ENCODE measurements at regions not wholly inside any gene's neighbourhood (a gene's known extent, or its start where the extent isn't known, plus 50 kb on each side); places are given as distances from the start of the nearest gene placed in this dataset.

DNA sequence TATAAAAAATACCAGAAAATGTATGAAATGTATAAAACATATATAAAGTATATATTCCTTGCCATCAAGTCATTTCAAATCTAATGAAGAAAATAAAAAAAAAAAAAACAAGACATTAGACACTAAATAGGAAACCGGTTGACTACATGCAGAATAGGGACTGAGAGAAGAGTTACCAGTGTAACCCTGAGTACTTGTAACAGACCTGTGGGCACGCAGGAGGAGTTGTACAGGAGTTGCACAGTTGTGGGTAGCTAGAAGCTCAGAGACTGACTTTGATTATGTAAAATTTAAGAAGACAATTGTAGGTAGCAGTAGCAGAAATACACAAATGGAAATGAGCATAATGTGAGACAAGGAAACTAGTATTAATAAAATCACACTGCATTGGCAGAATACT lies 112.4 kb upstream of the DST start:
- TF ChIP-seq POLR2A (IDR thresholded peaks at IDR 0.05) (no peak), POLR2AphosphoS5 (IDR thresholded peaks at IDR 0.05) (no peak)
- TF ChIP-seq, protein P1, sequence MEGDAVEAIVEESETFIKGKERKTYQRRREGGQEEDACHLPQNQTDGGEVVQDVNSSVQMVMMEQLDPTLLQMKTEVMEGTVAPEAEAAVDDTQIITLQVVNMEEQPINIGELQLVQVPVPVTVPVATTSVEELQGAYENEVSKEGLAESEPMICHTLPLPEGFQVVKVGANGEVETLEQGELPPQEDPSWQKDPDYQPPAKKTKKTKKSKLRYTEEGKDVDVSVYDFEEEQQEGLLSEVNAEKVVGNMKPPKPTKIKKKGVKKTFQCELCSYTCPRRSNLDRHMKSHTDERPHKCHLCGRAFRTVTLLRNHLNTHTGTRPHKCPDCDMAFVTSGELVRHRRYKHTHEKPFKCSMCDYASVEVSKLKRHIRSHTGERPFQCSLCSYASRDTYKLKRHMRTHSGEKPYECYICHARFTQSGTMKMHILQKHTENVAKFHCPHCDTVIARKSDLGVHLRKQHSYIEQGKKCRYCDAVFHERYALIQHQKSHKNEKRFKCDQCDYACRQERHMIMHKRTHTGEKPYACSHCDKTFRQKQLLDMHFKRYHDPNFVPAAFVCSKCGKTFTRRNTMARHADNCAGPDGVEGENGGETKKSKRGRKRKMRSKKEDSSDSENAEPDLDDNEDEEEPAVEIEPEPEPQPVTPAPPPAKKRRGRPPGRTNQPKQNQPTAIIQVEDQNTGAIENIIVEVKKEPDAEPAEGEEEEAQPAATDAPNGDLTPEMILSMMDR (IDR thresholded peaks at IDR 0.05), result no peak
